HEK293 (cell line): ENCODE measurements at regions not wholly inside any gene's neighbourhood (a gene's known extent, or its start where the extent isn't known, plus 50 kb on each side); places are given as distances from the start of the nearest gene placed in this dataset.

ENCODE experiments used
- CTCF ChIA-PET: fragments of 350-600 bp; formaldehyde crosslinking; extraction: SDS; loops from one replicate; lab custom pipeline; 2021; ENCODE audit warnings: antibody characterized with exemption; lab: Yijun Ruan, JAX
- POLR2A ChIA-PET: fragments of 300-600 bp; formaldehyde crosslinking; extraction: SDS; loops from one replicate; lab custom pipeline; 2020; ENCODE audit warnings: antibody characterized with exemption, inconsistent platforms; lab: Yijun Ruan, JAX
- H3K27ac ChIP-seq: fragments of 200-500 bp; sonication (Bioruptor generic); 2 replicates; pipeline ENCODE4 v1.5.1; 2014; ENCODE audit warnings: low read depth, low read length, control low read depth, inconsistent platforms; ENCODE audit errors: extremely low read depth
- H3K36me3 ChIP-seq, 2 experiments: fragments of 200-500 bp in 1 of 2; sonication (Bioruptor generic) in 1 of 2; 1 replicate in 1 of 2; 2 replicates in 1 of 2; pipeline ENCODE4 v1.5.1; 2014 to 2017; ENCODE audit warnings: inconsistent platforms in 2 of 2, low read length in 2 of 2; ENCODE audit not compliant: control insufficient read depth in 2 of 2, insufficient read depth in 1 of 2
- H3K4me1 ChIP-seq: fragments of 200-500 bp; sonication (Bioruptor generic); 2 replicates; pipeline ENCODE4 v1.5.1; 2014; ENCODE audit warnings: mild to moderate bottlenecking, low read length, inconsistent platforms; ENCODE audit not compliant: control insufficient read depth, insufficient read depth
- H3K4me3 ChIP-seq: 2 replicates; pipeline ENCODE4 v1.5.1; 2011; ENCODE audit warnings: low read depth, mild to moderate bottlenecking, control low read depth, low read length, moderate library complexity
- H3K9me3 ChIP-seq: fragments of 200-500 bp; sonication (Bioruptor generic); 2 replicates; pipeline ENCODE4 v1.5.1; 2014; ENCODE audit warnings: low read depth, low read length, inconsistent platforms; ENCODE audit not compliant: control insufficient read depth, insufficient read depth
- REPIN1 ChIP-seq: fragments of 450-650 bp; formaldehyde crosslinking; IDR thresholded peaks from 2 replicates; pipeline ENCODE4 v1.5.1; 2017; ENCODE audit warnings: missing biosample characterization, missing genetic modification characterization, low read depth
- ZEB2 ChIP-seq: fragments of 450-650 bp; formaldehyde crosslinking; IDR thresholded peaks from 2 replicates; pipeline ENCODE4 v1.5.1; 2016; ENCODE audit warnings: missing biosample characterization, missing genetic modification characterization
- ZNF132 ChIP-seq: fragments of 450-650 bp; formaldehyde crosslinking; IDR thresholded peaks from 2 replicates; pipeline ENCODE4 v1.5.1; 2017; ENCODE audit warnings: missing biosample characterization, missing genetic modification characterization, borderline replicate concordance
- ZNF16 ChIP-seq: fragments of 450-650 bp; formaldehyde crosslinking; IDR thresholded peaks from 2 replicates; pipeline ENCODE4 v1.5.1; 2016; ENCODE audit warnings: low read depth, missing biosample characterization, missing genetic modification characterization
- ZNF169 ChIP-seq: fragments of 450-650 bp; formaldehyde crosslinking; IDR thresholded peaks from 2 replicates; pipeline ENCODE4 v1.5.1; 2016; ENCODE audit warnings: missing biosample characterization, missing genetic modification characterization
- ZNF214 ChIP-seq: fragments of 450-650 bp; formaldehyde crosslinking; IDR thresholded peaks from 2 replicates; pipeline ENCODE4 v1.5.1; 2017; ENCODE audit warnings: missing biosample characterization, mild to moderate bottlenecking, missing genetic modification characterization, borderline replicate concordance
- ZNF221 ChIP-seq: fragments of 450-650 bp; formaldehyde crosslinking; IDR thresholded peaks from 2 replicates; pipeline ENCODE4 v1.5.1; 2017; ENCODE audit warnings: missing biosample characterization, missing genetic modification characterization, borderline replicate concordance
- ZNF391 ChIP-seq: fragments of 450-650 bp; formaldehyde crosslinking; IDR thresholded peaks from 2 replicates; pipeline ENCODE4 v1.5.1; 2016; ENCODE audit warnings: low read depth, missing biosample characterization, missing genetic modification characterization, borderline replicate concordance
- ZNF449 ChIP-seq: fragments of 450-650 bp; formaldehyde crosslinking; IDR thresholded peaks from 2 replicates; pipeline ENCODE4 v1.5.1; 2017; ENCODE audit warnings: missing biosample characterization, mild to moderate bottlenecking, missing genetic modification characterization, moderate library complexity
- ZNF501 ChIP-seq: fragments of 450-650 bp; formaldehyde crosslinking; IDR thresholded peaks from 2 replicates; pipeline ENCODE4 v1.5.1; 2016; ENCODE audit warnings: missing biosample characterization, missing genetic modification characterization
- ZNF510 ChIP-seq: fragments of 450-650 bp; formaldehyde crosslinking; IDR thresholded peaks from 2 replicates; pipeline ENCODE4 v1.5.1; 2018; ENCODE audit warnings: mild to moderate bottlenecking, missing genetic modification characterization, missing biosample characterization; ENCODE audit not compliant: insufficient replicate concordance
- ZNF596 ChIP-seq: fragments of 450-650 bp; IDR thresholded peaks from 2 replicates; pipeline ENCODE4 v1.5.0; 2018; ENCODE audit warnings: missing biosample characterization, mild to moderate bottlenecking, missing genetic modification characterization, moderate library complexity
- ZNF660 ChIP-seq: fragments of 450-650 bp; IDR thresholded peaks from 2 replicates; pipeline ENCODE4 v1.5.1; 2018; ENCODE audit warnings: missing biosample characterization, mild to moderate bottlenecking, missing genetic modification characterization
- ZSCAN23 ChIP-seq: fragments of 450-650 bp; formaldehyde crosslinking; IDR thresholded peaks from 2 replicates; pipeline ENCODE4 v1.5.1; 2016; ENCODE audit warnings: missing biosample characterization, missing genetic modification characterization
- TF ChIP-seq, protein P1 (sequence below): fragments of 450-650 bp; formaldehyde crosslinking; IDR thresholded peaks from 2 replicates; pipeline ENCODE4 v1.5.1; 2017; ENCODE audit warnings: missing biosample characterization, missing genetic modification characterization
- TF ChIP-seq, protein P2 (sequence below): fragments of 450-650 bp; formaldehyde crosslinking; IDR thresholded peaks from 2 replicates; pipeline ENCODE4 v1.5.1; 2017; ENCODE audit warnings: missing biosample characterization, missing genetic modification characterization
- TF ChIP-seq, protein P3 (sequence below): IDR thresholded peaks from 2 replicates; pipeline ENCODE4 v1.6.1; 2011; ENCODE audit warnings: mild to moderate bottlenecking, low read depth, low read length, borderline replicate concordance
- TF ChIP-seq, protein P4 (sequence below): fragments of 450-650 bp; formaldehyde crosslinking; IDR thresholded peaks from 2 replicates; pipeline ENCODE4 v1.5.1; 2016; ENCODE audit warnings: missing biosample characterization, missing genetic modification characterization

DNA sequence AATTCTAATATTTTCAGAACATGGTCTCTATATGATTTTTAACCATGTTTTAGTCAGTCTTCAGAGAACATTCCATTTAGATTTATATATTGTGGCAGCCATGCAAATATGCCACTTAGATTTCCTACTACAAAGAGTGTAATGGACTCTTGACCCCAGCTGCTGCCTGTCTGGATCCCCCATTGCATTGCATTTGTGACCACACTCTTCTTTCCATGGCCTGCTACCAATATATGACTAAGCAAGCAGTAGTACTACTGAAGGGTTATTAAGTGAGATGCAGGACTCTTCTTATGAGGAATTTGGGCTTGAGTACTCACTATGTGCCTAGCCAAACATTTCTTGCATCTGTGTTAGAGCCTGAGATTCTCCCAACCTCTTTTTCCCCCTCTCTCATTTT is 306.8 kb downstream of the PDHA2 start:
- TF ChIP-seq ZNF16 (tag by site-specific recombination) (no peak), ZSCAN23 (tag by site-specific recombination) (no peak)
- TF ChIP-seq, protein P1, sequence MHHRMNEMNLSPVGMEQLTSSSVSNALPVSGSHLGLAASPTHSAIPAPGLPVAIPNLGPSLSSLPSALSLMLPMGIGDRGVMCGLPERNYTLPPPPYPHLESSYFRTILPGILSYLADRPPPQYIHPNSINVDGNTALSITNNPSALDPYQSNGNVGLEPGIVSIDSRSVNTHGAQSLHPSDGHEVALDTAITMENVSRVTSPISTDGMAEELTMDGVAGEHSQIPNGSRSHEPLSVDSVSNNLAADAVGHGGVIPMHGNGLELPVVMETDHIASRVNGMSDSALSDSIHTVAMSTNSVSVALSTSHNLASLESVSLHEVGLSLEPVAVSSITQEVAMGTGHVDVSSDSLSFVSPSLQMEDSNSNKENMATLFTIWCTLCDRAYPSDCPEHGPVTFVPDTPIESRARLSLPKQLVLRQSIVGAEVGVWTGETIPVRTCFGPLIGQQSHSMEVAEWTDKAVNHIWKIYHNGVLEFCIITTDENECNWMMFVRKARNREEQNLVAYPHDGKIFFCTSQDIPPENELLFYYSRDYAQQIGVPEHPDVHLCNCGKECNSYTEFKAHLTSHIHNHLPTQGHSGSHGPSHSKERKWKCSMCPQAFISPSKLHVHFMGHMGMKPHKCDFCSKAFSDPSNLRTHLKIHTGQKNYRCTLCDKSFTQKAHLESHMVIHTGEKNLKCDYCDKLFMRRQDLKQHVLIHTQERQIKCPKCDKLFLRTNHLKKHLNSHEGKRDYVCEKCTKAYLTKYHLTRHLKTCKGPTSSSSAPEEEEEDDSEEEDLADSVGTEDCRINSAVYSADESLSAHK (tag by site-specific recombination), result no peak
- Histone ChIP-seq H3K4me1 (no peaks in the 10 kb centered on the region), H3K36me3 (no peaks in the 10 kb centered on the region), H3K27ac (no peak overlapping the region), H3K9me3 (no peaks in the 10 kb centered on the region), H3K4me3 (no peak overlapping the region)
- ChIA-PET CTCF (no interaction called here), POLR2A (no interaction called here)

DNA sequence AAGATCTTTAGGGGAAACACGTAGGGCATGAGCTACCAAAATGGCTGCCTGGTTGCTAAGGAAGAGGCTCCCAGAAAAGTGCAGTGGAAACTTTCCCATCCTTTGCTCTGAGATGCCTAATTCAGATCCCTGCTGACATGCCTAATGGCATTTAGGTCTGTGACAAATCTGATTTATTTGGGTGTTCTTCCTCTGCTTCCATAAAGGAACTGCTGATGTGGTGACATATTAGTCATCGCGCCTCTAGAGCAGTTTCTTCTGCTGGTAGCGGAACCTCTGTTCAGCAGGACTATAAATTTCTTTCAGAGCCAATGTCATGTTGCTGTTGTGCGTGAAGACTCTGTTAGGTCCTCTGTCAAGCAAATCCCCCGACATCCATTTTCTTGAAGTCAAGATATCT is 310.0 kb downstream of the PDHA2 start:
- no peak overlapping the region for H3K4me3 ChIP-seq
- H3K27ac ChIP-seq, result no peak overlapping the region
- TF ChIP-seq ZNF221 (tag by site-specific recombination), result no peak
- no peak for TF ChIP-seq REPIN1 (tag by site-specific recombination)
- no peak for TF ChIP-seq ZNF501 (tag by site-specific recombination)
- TF ChIP-seq, protein P2, sequence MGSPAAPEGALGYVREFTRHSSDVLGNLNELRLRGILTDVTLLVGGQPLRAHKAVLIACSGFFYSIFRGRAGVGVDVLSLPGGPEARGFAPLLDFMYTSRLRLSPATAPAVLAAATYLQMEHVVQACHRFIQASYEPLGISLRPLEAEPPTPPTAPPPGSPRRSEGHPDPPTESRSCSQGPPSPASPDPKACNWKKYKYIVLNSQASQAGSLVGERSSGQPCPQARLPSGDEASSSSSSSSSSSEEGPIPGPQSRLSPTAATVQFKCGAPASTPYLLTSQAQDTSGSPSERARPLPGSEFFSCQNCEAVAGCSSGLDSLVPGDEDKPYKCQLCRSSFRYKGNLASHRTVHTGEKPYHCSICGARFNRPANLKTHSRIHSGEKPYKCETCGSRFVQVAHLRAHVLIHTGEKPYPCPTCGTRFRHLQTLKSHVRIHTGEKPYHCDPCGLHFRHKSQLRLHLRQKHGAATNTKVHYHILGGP (tag by site-specific recombination), result no peak
- TF ChIP-seq ZNF449 (tag by site-specific recombination), result no peak
- no peak for TF ChIP-seq ZNF660 (tag by site-specific recombination)
- TF ChIP-seq, protein P3, sequence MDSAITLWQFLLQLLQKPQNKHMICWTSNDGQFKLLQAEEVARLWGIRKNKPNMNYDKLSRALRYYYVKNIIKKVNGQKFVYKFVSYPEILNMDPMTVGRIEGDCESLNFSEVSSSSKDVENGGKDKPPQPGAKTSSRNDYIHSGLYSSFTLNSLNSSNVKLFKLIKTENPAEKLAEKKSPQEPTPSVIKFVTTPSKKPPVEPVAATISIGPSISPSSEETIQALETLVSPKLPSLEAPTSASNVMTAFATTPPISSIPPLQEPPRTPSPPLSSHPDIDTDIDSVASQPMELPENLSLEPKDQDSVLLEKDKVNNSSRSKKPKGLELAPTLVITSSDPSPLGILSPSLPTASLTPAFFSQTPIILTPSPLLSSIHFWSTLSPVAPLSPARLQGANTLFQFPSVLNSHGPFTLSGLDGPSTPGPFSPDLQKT, result no peak
- TF ChIP-seq ZNF596 (tag by site-specific recombination), result no peak
- TF ChIP-seq ZEB2 (tag by site-specific recombination), result no peak
- TF ChIP-seq ZNF132, result no peak
- TF ChIP-seq ZNF169, result no peak
- no peak for TF ChIP-seq ZNF391 (tag by site-specific recombination)
- TF ChIP-seq ZNF510 (tag by site-specific recombination), result no peak
- TF ChIP-seq, protein P4, sequence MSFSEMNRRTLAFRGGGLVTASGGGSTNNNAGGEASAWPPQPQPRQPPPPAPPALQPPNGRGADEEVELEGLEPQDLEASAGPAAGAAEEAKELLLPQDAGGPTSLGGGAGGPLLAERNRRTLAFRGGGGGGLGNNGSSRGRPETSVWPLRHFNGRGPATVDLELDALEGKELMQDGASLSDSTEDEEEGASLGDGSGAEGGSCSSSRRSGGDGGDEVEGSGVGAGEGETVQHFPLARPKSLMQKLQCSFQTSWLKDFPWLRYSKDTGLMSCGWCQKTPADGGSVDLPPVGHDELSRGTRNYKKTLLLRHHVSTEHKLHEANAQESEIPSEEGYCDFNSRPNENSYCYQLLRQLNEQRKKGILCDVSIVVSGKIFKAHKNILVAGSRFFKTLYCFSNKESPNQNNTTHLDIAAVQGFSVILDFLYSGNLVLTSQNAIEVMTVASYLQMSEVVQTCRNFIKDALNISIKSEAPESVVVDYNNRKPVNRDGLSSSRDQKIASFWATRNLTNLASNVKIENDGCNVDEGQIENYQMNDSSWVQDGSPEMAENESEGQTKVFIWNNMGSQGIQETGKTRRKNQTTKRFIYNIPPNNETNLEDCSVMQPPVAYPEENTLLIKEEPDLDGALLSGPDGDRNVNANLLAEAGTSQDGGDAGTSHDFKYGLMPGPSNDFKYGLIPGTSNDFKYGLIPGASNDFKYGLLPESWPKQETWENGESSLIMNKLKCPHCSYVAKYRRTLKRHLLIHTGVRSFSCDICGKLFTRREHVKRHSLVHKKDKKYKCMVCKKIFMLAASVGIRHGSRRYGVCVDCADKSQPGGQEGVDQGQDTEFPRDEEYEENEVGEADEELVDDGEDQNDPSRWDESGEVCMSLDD (tag by site-specific recombination), result no peak
- no peak for TF ChIP-seq ZNF214 (tag by site-specific recombination)
- TF ChIP-seq, all 188 proteins: peak for 0
- POLR2A ChIA-PET, result no interaction called here
- no peaks in the 10 kb centered on the region for H3K36me3 ChIP-seq
- CTCF ChIA-PET, result no interaction called here
- H3K9me3 ChIP-seq, result no peaks in the 10 kb centered on the region
- H3K4me1 ChIP-seq, result no peaks in the 10 kb centered on the region
